Activated T-helper 9 cell treated with anti-CD3 and anti-CD28 coated beads, Interleukin-2, amount 50 U/mL, for 16 hours (primary cell): ENCODE measurements at regions not wholly inside any gene's neighbourhood (a gene's known extent, or its start where the extent isn't known, plus 50 kb on each side); places are given as distances from the start of the nearest gene placed in this dataset.
"Not testable (repeated sequence)": the region's sequence is repeated elsewhere in the genome, so short reads cannot be mapped to it uniquely, and the experiment has no call there.

Source experiments
- DNase-seq: peaks from one replicate; pipeline ENCODE4 v3.0.0-alpha.2; 2020; ENCODE audit warnings: low read depth

DNA sequence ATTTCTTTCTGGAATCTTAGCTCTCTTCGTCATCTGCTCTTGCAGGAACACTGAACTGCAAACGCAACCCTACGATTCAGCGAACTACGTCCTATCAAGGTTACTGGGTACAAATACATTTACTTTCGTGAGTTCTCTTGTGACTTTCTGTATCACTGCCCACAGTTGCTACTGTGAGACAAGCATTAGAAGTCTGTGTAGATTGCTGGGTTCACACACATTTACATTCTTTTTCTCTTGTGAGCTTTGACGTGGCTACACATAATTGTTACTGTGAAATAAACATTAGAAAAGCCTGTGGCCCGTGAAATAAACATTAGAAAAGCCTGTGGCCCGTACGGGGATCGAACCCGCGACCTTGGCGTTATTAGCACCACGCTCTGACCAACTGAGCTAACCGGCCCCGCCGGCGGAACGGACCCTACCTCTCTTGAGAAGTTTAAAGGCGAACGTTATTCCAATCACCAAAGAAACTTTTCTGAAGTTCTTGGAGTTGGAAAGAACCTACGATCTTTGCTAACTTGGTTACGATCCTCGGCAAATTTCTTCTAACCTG is 61.2 kb upstream of the ZNF322 start:
- DNase-seq, result not testable (repeated sequence)

DNA sequence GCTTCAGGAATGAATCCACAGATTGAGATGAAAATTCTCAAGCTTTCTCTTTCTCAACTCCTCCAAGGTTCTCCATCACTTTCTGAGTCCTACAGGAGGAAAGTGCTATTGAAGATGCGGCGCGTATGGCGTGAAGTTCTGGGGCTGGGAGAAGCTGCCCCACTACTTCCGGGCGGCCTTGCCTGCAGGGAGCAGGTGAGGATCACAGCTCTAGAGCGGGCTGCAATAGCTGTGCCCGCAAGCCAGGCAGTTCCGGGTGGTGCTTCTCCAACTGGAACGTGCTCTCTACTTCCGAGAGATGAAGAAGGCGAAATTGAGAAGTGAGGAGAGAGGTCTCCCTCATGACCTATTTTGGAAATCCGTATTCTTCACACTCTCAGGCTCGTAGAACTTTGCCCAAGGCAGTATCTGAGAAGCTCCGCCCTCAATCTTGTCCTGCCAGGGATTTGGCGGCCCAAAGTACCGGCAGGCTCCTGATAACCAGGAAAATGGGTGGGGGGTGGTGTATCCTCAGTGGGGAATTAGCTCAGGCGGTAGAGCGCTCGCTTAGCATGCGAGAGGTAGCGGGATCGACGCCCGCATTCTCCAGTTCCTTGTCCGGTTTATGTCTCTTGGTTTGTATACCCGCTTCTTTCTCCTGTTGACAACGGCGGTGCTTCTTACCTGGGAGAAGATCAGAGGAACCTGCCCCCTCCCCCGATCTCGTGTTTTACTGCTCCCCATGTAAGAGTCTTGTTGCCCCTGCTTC is 70.6 kb upstream of the ZNF322 start:
- not testable (repeated sequence) for DNase-seq

DNA sequence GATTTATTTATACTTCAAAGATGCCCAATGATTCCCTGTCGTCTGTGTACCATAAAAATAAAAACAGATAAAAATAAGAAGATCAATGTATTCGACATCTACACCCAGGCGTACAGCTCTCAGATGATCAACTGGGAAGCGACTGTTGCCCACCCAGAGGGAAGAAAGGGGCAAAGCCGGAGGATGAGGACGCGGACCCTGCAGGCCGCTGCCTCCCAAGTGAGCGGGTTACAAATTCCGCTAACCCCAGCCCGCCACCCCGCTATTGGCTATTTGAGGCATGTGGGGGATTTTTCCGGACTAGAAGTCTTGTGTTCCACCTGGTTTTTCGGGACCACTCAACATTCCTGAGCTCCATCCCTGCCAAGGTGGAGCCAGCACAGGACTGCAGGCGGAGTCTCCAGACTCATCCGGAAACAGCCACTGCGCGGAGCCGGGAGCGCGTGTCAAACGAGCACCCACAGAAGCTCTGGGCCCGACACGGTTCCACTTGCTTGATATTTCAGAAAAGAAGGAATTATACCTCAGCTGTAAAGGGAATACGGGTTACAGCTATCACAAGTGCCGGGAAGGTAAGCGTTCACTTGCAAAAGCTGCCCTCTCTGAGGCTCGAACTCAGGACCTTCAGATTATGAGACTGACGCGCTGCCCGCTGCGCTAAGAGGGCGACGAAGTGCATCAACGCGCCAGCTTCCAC is 75.4 kb upstream of the ZNF322 start:
- DNase-seq, result not testable (repeated sequence)

DNA sequence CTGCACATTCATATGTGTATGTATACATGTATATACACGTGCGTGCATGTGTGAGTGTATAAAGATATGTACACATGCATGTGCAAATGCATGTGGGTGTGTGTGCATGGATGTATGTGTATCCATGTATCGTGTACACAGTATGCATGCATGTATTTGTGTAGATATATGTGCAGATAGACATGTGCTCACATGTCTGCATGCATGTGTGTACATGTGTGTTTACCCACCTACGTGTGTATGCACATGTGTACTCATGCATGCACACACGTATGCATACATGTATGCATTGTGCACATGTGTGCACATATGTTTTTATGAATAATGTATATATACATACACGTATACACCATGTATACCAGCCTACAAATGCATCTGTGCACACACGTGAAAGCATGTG is 80.3 kb upstream of the ZNF322 start:
- no peak for DNase-seq

DNA sequence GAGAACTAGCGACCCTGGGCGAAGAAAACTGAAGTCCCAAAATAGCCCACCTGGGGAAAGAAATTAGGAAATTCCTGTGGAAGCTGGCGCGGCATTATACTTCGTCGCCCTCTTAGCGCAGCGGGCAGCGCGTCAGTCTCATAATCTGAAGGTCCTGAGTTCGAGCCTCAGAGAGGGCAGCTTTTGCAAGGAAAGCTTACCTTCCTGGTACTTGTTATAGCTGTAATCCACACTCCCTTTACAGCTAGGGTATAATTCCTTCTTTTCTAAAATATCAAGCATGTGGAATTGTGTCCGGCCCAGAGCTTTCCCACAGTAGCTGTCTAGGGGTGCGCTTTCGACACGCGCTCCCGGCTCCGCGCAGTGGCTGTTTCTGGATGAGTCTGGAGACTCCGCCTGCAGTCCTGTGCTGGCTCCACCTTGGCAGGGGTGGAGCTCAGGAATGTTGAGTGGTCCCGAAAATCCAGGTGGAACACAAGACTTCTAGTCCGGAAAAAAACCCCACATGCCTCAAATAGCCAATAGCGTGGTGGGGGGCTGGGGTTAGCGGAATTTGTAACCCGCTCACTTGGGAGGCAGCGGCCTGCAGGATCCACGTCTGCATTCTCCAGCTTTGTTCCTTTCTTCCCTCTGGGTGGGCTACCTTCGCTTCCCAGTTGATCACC is 83.7 kb upstream of the ZNF322 start:
- no peak for DNase-seq

DNA sequence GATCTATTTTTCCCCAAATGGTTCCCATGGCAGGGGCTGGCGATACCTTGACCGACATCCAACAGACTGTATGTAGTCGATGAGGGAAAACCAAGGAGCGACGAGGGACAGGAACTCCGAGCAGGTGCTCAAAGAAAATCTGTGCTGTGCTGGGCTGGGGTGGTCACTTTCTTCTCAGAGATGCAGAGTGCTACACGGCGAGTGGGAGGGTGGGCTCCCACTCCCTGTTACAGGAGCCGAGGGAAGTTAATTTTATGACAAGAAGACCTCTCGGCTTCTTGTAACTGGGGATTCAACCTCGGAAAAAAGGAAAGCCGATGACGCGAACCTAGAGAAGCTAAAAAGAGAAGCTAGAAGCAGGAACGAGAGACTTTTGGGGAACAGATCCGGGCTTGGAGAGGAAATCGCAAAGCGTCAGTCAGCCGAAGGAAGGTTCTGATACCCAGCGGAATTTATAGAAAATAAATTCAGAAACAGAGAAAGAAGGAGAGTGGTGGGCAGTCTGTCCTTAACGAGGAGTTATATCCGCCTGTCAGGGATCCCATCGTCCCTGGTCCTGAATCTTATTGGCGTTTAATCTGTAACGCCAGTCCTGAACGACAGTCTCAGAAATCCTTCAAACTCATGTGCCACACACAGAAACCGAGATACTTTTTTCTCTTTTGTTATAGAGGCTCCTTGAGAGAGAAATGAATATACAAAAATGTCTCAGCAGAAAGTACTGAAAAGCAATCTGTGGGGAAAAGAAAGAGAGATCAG is 84.6 kb upstream of the ZNF322 start:
- no peak for DNase-seq

DNA sequence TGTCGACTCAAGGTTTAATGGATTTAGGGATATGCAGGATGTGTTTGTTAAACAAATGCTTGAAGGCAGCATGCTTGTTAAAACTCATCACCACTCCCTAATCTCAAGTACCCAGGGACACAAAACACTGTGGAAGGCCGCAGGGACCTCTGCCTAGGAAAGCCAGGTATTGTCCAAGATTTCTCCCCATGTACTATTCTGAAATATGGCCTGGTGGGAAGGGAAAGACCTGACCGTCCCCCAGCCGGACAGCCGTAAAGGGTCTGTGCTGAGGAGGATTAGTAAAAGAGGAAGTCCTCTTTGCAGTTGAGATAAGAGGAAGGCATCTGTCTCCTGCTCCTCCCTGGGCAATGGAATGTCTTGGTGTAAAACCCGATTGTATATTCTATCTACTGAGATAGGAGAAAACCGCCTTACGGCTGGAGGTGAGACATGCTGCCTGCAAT is 85.3 kb upstream of the ZNF322 start:
- not testable (repeated sequence) for DNase-seq

DNA sequence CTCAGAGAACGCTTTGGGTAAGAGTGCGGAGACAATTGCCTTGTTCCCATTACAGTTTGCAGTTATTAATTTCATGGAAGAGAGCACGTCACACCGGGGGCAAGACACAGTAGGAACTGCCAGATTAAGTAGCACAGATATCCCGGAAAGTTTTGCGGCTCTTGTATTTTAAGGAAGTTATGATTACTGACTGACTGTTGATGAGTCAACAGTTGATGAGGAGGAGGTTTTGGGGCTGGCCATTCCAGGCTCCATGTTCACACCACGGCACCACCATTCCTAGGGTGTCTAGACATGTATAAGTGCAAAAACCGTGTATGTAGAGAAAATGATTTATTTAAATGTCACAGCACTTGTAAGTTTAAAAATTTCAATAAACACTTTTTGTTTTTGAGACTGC is 86.4 kb upstream of the ZNF322 start:
- not testable (repeated sequence) for DNase-seq

DNA sequence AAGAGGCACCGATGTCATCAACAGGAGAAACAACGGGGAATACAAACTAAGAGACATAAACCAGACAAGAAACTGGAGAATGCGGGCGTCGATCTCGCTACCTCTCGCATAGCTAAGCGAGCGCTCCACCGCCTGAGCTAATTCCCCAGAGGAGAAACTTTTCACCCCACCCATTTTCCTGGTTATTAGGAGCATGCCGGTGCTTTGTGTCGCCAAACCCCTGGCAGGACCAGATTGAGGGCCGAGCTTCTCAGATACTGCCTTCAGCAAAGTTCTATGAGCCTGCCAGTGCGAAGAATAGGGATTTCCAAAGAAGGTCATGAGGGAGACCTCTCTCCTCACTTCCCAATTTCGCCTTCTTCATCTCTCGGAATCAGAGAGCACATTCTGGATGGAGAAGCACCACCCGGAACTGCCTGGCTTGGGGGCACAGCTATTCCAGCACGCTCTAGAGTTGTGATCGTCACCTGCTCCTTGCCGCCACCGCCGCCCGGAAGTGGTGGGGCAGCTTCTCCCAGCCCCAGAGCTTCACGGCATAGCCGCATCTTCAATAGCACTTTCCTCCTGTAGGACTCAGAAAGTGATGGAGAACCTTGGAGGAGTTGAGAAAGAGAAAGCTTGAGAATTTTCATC is 89.7 kb upstream of the ZNF322 start:
- DNase-seq, result not testable (repeated sequence)

DNA sequence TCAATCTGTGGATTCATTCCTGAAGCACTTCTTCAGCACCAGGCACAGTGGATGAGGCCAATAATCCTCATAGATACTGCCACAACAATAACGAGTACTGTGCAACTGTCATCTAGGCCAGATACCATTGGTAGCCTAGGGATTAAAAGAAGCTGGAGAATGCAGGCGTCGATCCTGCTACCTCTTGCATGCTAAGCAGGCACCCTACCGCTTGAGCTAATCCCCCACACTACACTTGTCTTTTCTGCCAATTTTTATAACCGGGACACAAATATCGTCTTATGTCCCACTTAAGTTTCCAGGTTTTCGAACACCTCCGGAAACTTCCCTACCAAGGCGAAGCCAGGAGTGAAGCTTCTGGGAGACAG is 90.2 kb upstream of the ZNF322 start:
- DNase-seq, result not testable (repeated sequence)

DNA sequence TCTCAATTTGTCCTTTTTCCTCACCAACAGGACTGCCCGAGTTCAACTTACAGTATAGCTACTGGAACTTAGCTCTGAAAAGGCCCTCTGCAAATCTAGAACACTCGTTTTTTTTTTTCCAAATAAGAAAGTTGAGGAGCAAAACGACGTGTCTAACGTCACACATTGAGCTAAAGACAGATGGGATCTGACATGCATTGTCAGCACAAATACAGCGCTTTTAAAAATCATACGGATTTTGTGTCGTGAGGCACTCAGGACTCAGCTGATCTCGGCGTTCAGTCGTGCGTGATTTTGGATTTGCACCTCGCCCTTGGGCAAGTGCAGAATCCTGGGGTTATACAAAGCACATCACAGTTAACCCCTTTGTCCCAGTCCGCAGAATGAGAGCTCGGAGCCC is 94.7 kb upstream of the ZNF322 start:
- DNase-seq, result no peak

DNA sequence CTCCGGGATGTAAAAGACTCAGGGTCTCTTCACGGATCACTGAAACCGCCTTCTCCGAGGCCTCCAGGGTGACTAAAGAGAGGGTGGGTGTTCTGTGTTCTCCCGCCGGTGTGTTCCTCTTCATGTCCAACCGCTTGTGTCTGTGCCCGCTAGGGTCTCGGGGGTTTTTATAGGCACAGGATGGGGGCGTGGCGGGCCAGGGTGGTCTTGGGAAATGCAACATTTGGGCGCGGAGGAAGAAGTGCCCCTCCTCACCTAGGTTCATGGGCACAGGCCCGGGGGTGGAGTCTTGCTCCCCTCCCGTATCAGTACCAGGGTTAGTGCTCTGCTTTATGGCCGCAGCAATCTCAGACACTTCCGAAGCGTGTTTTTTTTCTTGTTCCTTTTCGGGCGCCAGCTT is 95.3 kb upstream of the ZNF322 start:
- not testable (repeated sequence) for DNase-seq

DNA sequence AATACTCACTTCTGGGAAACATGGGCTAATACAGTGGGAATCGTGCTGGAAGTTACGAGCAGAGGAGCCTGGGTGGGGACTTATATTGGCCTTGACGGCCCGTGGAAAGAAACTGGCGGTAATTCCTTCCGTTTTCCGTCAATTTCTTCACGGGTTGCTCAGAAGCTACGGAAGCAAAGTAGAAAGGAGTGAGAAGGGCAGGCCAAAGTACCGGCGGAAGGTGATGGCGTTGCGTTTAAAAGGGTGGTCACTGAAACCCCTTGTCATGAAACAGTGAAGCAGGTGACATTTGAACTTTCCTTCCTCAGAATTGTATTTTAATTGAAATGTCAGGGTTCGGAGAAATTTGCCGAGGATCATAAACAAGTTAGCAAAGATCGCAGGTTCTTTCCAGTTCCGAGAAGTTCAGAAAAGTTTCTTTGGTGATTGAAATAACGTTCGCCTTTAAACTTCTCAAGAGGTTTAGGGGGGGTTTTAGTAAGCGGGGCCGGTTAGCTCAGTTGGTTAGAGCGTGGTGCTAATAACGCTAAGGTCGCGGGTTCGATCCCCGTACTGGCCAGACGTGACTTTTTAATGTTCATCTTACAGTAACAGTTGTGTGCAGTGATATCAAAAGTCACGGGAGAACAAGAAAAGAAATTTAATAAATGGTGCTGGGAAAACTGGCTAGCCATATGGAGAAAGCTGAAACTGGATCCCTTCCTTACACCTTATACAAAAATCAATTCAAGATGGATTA is 96.7 kb upstream of the ZNF322 start:
- not testable (repeated sequence) for DNase-seq

DNA sequence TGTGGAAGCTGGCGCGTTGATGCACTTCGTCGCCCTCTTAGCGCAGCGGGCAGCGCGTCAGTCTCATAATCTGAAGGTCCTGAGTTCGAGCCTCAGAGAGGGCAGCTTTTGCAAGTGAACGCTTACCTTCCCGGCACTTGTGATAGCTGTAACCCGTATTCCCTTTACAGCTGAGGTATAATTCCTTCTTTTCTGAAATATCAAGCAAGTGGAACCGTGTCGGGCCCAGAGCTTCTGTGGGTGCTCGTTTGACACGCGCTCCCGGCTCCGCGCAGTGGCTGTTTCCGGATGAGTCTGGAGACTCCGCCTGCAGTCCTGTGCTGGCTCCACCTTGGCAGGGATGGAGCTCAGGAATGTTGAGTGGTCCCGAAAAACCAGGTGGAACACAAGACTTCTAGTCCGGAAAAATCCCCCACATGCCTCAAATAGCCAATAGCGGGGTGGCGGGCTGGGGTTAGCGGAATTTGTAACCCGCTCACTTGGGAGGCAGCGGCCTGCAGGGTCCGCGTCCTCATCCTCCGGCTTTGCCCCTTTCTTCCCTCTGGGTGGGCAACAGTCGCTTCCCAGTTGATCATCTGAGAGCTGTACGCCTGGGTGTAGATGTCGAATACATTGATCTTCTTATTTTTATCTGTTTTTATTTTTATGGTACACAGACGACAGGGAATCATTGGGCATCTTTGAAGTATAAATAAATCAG is 106.8 kb upstream of the ZNF322 start:
- not testable (repeated sequence) for DNase-seq

DNA sequence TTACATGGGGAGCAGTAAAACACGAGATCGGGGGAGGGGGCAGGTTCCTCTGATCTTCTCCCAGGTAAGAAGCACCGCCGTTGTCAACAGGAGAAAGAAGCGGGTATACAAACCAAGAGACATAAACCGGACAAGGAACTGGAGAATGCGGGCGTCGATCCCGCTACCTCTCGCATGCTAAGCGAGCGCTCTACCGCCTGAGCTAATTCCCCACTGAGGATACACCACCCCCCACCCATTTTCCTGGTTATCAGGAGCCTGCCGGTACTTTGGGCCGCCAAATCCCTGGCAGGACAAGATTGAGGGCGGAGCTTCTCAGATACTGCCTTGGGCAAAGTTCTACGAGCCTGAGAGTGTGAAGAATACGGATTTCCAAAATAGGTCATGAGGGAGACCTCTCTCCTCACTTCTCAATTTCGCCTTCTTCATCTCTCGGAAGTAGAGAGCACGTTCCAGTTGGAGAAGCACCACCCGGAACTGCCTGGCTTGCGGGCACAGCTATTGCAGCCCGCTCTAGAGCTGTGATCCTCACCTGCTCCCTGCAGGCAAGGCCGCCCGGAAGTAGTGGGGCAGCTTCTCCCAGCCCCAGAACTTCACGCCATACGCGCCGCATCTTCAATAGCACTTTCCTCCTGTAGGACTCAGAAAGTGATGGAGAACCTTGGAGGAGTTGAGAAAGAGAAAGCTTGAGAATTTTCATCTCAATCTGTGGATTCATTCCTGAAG is 111.6 kb upstream of the ZNF322 start:
- DNase-seq, result not testable (repeated sequence)

DNA sequence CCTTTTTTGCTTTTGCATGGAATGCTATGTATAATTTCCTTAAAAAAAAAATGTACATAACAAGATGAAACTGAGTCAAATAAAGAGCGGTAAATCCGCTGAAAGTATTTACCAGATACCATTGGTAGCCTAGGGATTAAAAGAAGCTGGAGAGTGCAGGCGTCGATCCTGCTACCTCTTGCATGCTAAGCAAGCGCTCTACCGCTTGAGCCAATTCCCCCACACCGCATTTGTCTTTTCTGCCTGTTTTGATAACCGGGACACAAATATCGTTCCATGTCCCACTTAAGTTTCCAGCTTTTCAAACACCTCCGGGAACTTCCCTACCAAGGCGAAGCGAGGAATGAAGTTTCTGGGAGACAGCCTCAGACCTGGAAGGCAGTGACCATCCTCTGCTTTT is 113.9 kb upstream of the ZNF322 start:
- not testable (repeated sequence) for DNase-seq

DNA sequence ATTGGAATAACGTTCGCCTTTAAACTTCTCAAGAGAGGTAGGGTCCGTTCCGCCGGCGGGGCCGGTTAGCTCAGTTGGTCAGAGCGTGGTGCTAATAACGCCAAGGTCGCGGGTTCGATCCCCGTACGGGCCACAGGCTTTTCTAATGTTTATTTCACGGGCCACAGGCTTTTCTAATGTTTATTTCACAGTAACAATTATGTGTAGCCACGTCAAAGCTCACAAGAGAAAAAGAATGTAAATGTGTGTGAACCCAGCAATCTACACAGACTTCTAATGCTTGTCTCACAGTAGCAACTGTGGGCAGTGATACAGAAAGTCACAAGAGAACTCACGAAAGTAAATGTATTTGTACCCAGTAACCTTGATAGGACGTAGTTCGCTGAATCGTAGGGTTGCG is 121.0 kb upstream of the ZNF322 start:
- DNase-seq, result not testable (repeated sequence)

DNA sequence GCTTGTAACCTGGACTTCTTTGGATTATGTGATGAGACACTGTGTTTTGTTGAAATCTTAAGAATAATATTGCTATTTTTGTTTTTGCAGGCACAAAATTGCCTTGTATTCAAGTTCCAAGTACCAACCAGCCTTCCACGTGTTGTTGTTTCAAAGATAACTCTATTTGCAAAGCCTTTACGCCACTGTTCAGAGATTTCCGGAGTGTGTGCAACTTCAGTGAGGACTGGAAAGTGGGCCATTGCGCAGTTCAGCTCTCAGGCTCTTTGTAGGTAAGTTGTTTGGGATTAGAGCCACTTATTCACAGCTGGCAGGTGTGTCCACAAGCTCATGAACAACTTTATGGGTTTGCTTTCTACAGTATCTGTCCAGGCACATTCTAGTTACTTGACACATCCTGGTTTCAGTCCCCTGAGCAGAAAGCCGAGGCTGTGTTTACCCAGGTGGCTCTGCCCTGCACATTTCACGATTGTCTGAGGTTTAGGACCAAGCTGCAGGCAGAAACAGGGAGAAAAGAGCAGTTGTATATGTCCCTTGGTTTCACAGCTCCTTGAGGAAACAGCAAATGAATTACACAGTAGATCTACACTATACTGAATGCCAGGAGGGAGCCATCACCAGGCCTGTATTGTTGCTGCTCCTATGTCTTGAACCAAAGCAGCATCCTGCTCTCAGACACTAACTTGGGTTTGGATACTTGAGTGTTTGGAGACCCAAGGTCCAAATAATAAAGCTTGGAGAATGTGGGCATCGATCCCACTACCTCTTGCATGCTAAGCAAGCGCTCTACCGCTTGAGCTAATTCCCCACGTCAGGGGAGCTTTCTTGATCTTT is 136.1 kb upstream of the ZNF322 start:
- DNase-seq, result not testable (repeated sequence)
